ENCODE measurements at regions not wholly inside any gene's neighbourhood (a gene's known extent, or its start where the extent isn't known, plus 50 kb on each side); places are given as distances from the start of the nearest gene placed in this dataset.

- Histone ChIP-seq H4K20me1 (ENCODE audit: insufficient read depth, low read length) (no peaks in the 10 kb centered on the region), H3K4me2 (ENCODE audit: low read depth, low read length) (no peak overlapping the region), H3K9ac (ENCODE audit: insufficient read depth, low read depth, low read length) (no peak overlapping the region), H3K4me1 (ENCODE audit: insufficient read depth, low read length) (no peaks in the 10 kb centered on the region), H3K4me3 (replicated peaks in 1 of 3; ENCODE audit: insufficient read depth in 1 of 3, low read depth in 2 of 3, low read length in 3 of 3) (no peak overlapping the region), H3K9me3 (ENCODE audit: low read length) (no peaks in the 10 kb centered on the region), H3K79me2 (ENCODE audit: insufficient read depth, low read length) (no peaks in the 10 kb centered on the region), H3K36me3 (replicated peaks in 1 of 2; ENCODE audit: control insufficient read depth in 1 of 2, insufficient read depth in 2 of 2, low read length in 2 of 2) (no peaks in the 10 kb centered on the region), H3K27me3 (ENCODE audit: control insufficient read depth in 1 of 2, insufficient read depth in 2 of 2, low read length in 2 of 2) (0 out of 5 replicates have a peak, but pooled peaks cover 0 to 1% of the 10 kb centered on the region in 2 experiments), H3K27ac (ENCODE audit: extremely low read length, insufficient read depth, low read length) (no peak overlapping the region), H2AFZ (ENCODE audit: low read length) (no peak overlapping the region)
- intact Hi-C loops (cut with micrococcal nuclease; ENCODE audit: unreplicated experiment) (no loop called here), in situ Hi-C loops (cut with HindIII; ENCODE audit: extremely low pct_ligation_motif_present, low pct_unique_long_range_greater_than_20kb) (no loop called here)
- DNase-seq (ENCODE audit: low spot score), result no peak
- POLR2A ChIA-PET, result no interaction called here
- FAIRE-seq, result no peak
- CTCF ChIA-PET (ENCODE audit: low intra/inter-chr PET ratio, low total read pairs), result no interaction called here
- no peak for TF ChIP-seq PCBP2 (optimal IDR thresholded peaks at IDR 0.05; ENCODE audit: low read depth, low read length, poor library complexity, severe bottlenecking)
- TF ChIP-seq ZNF263 (CRISPR knock-in tag; IDR thresholded peaks at IDR 0.05), result no peak
- ATAC-seq, result no peak
- no TSS peak for BruUV-seq (replicated peaks)
- 5% methylated on average over 1 of the region's 1 CpG for WGBS (ENCODE audit: low lambda C conversion rate)
These were observed 51.9 kb upstream of the GAP43 start for GRCh38 chr3:115571413-115571812.

Measured in HepG2 (cell line).